GM21447 (cell line): ENCODE measurements at regions not wholly inside any gene's neighbourhood (a gene's known extent, or its start where the extent isn't known, plus 50 kb on each side); places are given as distances from the start of the nearest gene placed in this dataset.
"Not testable (repeated sequence)": the region's sequence is repeated elsewhere in the genome, so short reads cannot be mapped to it uniquely, and the experiment has no call there.

Source experiments
- ATAC-seq: cut with Tn5 transposase; IDR thresholded peaks from one replicate; pipeline ENCODE4 v1.9.1; 2021; ENCODE audit not compliant: unreplicated experiment

- ATAC-seq = no peak
These were observed 132.8 kb upstream of the RAP1B start for GRCh38 chr12:68477906-68478305.

- no peak for ATAC-seq
These were observed 132.0 kb upstream of the RAP1B start for GRCh38 chr12:68478516-68479260.

- no peak for ATAC-seq
These were observed 131.3 kb upstream of the RAP1B start for GRCh38 chr12:68479261-68479895.

- ATAC-seq = no peak
These were observed 130.8 kb upstream of the RAP1B start for GRCh38 chr12:68479896-68480291.

GRCh38 chr12:68480526-68480925, 130.2 kb upstream of the RAP1B start:
- ATAC-seq = no peak

GRCh38 chr12:68481181-68481941, 129.3 kb upstream of the RAP1B start:
- peak; percentile 68 for ATAC-seq

- ATAC-seq = no peak
These were observed 128.7 kb upstream of the RAP1B start for GRCh38 chr12:68482014-68482413.

- ATAC-seq = peak; percentile 54
These were observed 128.0 kb upstream of the RAP1B start for GRCh38 chr12:68482660-68483059.

GRCh38 chr12:68483592-68484383, 126.9 kb upstream of the RAP1B start:
- ATAC-seq = no peak

- not testable (repeated sequence) for ATAC-seq
These were observed 126.1 kb upstream of the RAP1B start for GRCh38 chr12:68484578-68484977.

GRCh38 chr12:68486449-68486848, 124.2 kb upstream of the RAP1B start:
- ATAC-seq = not testable (repeated sequence)

- ATAC-seq = no peak
These were observed 122.9 kb upstream of the RAP1B start for GRCh38 chr12:68487721-68488309.

GRCh38 chr12:68489273-68489672, 121.4 kb upstream of the RAP1B start:
- no peak for ATAC-seq

GRCh38 chr12:68490476-68490875, 120.2 kb upstream of the RAP1B start:
- ATAC-seq = no peak

GRCh38 chr12:68491204-68491960, 119.3 kb upstream of the RAP1B start:
- no peak for ATAC-seq

GRCh38 chr12:68495336-68496070, 115.2 kb upstream of the RAP1B start:
- no peak for ATAC-seq

GRCh38 chr12:68497107-68497506, 113.6 kb upstream of the RAP1B start:
- no peak for ATAC-seq

GRCh38 chr12:68497702-68498101, 113.0 kb upstream of the RAP1B start:
- ATAC-seq = no peak

- no peak for ATAC-seq
These were observed 112.0 kb upstream of the RAP1B start for GRCh38 chr12:68498736-68499135.
